ENCODE measurements at regions not wholly inside any gene's neighbourhood (a gene's known extent, or its start where the extent isn't known, plus 50 kb on each side); places are given as distances from the start of the nearest gene placed in this dataset.

DNA sequence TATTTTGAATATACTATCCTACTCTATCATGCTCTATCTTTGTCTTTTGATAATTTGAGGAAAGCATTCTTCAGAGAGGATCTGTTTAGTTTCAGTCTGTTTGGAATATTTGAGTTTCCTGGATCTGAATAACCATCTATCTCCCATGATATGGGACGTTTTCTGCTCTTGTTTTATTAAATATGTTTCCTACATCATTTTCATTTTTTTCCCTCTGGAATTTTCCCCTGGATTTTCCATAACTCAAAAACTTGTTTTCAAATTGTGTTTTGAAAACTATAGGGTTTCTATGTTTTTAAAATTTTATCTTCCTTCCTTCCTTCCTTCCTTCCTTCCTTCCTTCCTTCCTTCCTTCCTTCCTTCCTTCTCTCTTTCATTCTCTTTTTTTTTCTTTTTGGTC is 974.2 kb downstream of the TMEM121 start:
- TF ChIP-seq CTCF (IDR thresholded peaks at IDR 0.05; ENCODE audit: control insufficient read depth, insufficient read depth, low read depth, low read length, missing control alignments), result no peak

DNA sequence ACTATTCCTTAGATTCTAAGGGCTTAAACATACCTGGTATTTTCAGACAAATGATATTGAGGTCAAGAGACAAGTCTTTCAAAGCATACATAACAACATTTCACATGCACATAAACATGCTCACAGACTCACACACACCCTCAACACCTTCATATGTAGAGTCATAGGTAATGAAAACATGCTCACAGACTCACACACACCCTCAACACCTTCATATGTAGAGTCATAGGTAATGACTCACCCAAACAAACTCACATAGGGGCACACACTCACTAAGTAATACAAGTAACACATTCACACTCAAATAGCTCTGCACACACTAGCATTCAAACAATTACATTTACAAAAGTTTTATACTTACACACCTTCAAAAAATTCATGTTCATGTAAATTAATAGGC is 975.5 kb downstream of the TMEM121 start:
- H3K4me3 ChIP-seq (ENCODE audit: control insufficient read depth, low read depth, low read length), result no peak overlapping the region
- DNase-seq (ENCODE audit: low read depth), result no peak
- TF ChIP-seq CTCF (IDR thresholded peaks at IDR 0.05; ENCODE audit: control insufficient read depth, insufficient read depth, low read depth, low read length, missing control alignments), result no peak

More for the DNA sequence above, 974.2 kb downstream of the TMEM121 start:
- DNase-seq (ENCODE audit: low read depth), result no peak
- H3K4me3 ChIP-seq (ENCODE audit: control insufficient read depth, low read depth, low read length), result no peak overlapping the region

- DNase-seq (ENCODE audit: low read depth), result no peak
Measured at GRCh38 chr14:106505366-106505765, 979.0 kb downstream of the TMEM121 start.

GRCh38 chr14:106506881-106507305 is 980.5 kb downstream of the TMEM121 start:
- DNase-seq (ENCODE audit: low read depth), result no peak
- H3K4me3 ChIP-seq (ENCODE audit: control insufficient read depth, low read depth, low read length), result no peak overlapping the region
- no peak for TF ChIP-seq CTCF (IDR thresholded peaks at IDR 0.05; ENCODE audit: control insufficient read depth, insufficient read depth, low read depth, low read length, missing control alignments)

More at GRCh38 chr14:106505366-106505765, 979.0 kb downstream of the TMEM121 start:
- H3K4me3 ChIP-seq (ENCODE audit: control insufficient read depth, low read depth, low read length), result no peak overlapping the region
- TF ChIP-seq CTCF (IDR thresholded peaks at IDR 0.05; ENCODE audit: control insufficient read depth, insufficient read depth, low read depth, low read length, missing control alignments), result no peak

DNA sequence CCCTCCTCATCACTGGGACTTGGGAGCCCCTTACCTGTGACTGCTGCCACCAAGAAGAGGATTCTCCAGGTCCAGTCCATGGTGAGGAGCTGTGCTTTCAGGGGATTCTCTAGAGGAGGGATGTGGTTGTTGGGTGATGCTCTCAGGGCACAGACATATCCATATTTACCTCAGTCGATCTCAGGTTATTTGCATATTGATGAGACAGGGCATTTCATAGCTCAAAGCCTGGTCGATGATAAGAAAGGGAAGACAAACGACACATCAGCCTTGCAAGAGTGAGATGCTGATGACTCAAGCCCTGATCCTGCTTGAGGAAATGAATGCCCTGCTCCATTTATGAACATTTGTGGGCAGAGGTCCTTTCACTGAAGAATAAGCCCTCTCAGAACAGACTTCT is 981.0 kb downstream of the TMEM121 start:
- no peak for DNase-seq (ENCODE audit: low read depth)
- no peak for TF ChIP-seq CTCF (IDR thresholded peaks at IDR 0.05; ENCODE audit: control insufficient read depth, insufficient read depth, low read depth, low read length, missing control alignments)
- no peak overlapping the region for H3K4me3 ChIP-seq (ENCODE audit: control insufficient read depth, low read depth, low read length)

DNA sequence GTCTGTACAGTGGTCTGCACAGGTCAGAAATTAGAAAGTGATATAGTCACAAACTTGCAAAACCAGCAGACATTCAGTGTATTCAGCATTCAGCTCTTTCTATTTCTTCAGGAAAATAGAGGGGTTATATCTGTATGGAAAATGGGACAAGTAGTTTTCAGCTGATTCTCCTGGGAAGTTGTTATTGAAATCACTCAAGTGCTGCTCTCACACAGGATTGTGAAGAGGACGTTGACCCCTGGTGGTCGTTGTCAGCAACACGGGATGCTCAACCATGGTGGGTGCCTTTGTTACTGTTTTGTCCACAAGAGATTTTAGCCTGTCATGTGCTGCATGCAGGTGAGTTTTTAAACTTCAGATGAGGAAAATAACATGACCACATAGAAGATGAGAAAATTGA is 981.8 kb downstream of the TMEM121 start:
- no peak for DNase-seq (ENCODE audit: low read depth)
- H3K4me3 ChIP-seq (ENCODE audit: control insufficient read depth, low read depth, low read length), result no peak overlapping the region
- TF ChIP-seq CTCF (IDR thresholded peaks at IDR 0.05; ENCODE audit: control insufficient read depth, insufficient read depth, low read depth, low read length, missing control alignments), result no peak

DNA sequence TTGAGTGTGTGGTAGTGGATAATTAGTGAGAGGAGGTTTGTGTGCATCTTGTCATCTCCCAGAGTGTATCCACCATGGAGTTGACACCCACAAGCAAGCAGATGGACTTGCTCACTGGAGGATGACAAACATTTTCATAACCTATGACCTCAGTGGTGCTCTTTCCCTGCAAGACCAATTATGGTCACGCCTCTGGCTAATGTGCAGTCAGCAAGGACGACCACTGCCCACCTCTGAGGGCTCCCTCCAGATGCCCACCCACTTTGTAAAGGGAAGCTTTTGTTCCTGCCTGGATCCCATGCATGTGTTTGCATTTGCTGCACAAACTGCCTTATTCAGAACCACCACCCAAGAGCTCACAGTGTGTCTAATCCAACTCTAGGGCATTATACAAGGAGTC is 982.8 kb downstream of the TMEM121 start:
- no peak for DNase-seq (ENCODE audit: low read depth)
- no peak overlapping the region for H3K4me3 ChIP-seq (ENCODE audit: control insufficient read depth, low read depth, low read length)
- TF ChIP-seq CTCF (IDR thresholded peaks at IDR 0.05; ENCODE audit: control insufficient read depth, insufficient read depth, low read depth, low read length, missing control alignments), result no peak
